HepG2 (cell line): ENCODE measurements at regions not wholly inside any gene's neighbourhood (a gene's known extent, or its start where the extent isn't known, plus 50 kb on each side); places are given as distances from the start of the nearest gene placed in this dataset.

ENCODE experiments used
- GLI4 ChIP-seq: sonication (generic); formaldehyde crosslinking; IDR thresholded peaks from 2 replicates; pipeline ENCODE4 v1.5.1; 2020; ENCODE audit warnings: missing genetic modification reagents, mild to moderate bottlenecking, moderate library complexity, borderline replicate concordance
- HCFC1 ChIP-seq: fragments of 150-350 bp; IDR thresholded peaks from 2 replicates; pipeline ENCODE4 v1.6.1; 2014; ENCODE audit warnings: low read depth, low read length

- TF ChIP-seq GLI4 = no peak
- no peak for TF ChIP-seq HCFC1
Measured at GRCh38 chr11:88051396-88051795, 123.8 kb downstream of the RAB38 start.
